ACHN (cell line): ENCODE measurements at regions not wholly inside any gene's neighbourhood (a gene's known extent, or its start where the extent isn't known, plus 50 kb on each side); places are given as distances from the start of the nearest gene placed in this dataset.
A peak's percentile ranks its signal among the peaks of the same experiment; 100 is the strongest.

ENCODE experiments used
- DNase-seq: peaks from one replicate; pipeline ENCODE4 v3.0.0-alpha.2; 2015
- in situ Hi-C: cut with HindIII; loops from 2 replicates; pipeline ENCODE4 v1.10.0; 2017; ENCODE audit warnings: low sequenced_read_pairs, low pct_ligation_motif_present, low pct_unique_long_range_greater_than_20kb

- DNase-seq, result peak; percentile 3
- in situ Hi-C loops, result no loop called here
Measured at GRCh38 chrX:39445336-39445735, 644.1 kb downstream of the MID1IP1 start.

GRCh38 chrX:39449352-39449751 lies 648.1 kb downstream of the MID1IP1 start:
- in situ Hi-C loops, result no loop called here

GRCh38 chrX:39450234-39450977 lies 647.4 kb downstream of the BCOR start:
- DNase-seq, result no peak
- in situ Hi-C loops, result no loop called here

More at GRCh38 chrX:39449352-39449751, 648.1 kb downstream of the MID1IP1 start:
- no peak for DNase-seq

DNA sequence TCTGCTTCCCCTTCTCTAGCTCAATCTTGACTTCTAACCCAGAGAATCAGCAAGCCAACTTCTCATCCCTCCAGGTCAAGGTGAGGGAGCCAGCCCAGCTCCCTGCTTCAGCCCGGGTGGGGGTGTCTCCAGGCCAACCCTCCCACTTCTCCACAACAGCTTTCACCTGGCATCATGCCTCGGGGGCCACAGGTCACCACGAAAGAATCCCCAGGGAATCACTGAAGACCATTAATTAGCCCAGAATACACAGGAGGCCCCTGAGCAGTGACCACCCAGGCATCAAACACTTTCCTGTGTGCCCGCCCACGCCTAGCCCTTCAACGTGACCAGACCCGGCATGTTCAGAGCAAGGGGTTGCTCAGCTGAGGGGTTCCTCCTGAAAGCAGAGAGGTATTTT lies 646.7 kb downstream of the BCOR start:
- in situ Hi-C loops, result no loop called here
- no peak for DNase-seq

- in situ Hi-C loops, result no loop called here
Measured at GRCh38 chrX:39452401-39452800, 645.4 kb downstream of the BCOR start.

GRCh38 chrX:39453889-39454621 lies 643.7 kb downstream of the BCOR start:
- no peak for DNase-seq
- in situ Hi-C loops, result no loop called here

More at GRCh38 chrX:39452401-39452800, 645.4 kb downstream of the BCOR start:
- DNase-seq, result no peak

DNA sequence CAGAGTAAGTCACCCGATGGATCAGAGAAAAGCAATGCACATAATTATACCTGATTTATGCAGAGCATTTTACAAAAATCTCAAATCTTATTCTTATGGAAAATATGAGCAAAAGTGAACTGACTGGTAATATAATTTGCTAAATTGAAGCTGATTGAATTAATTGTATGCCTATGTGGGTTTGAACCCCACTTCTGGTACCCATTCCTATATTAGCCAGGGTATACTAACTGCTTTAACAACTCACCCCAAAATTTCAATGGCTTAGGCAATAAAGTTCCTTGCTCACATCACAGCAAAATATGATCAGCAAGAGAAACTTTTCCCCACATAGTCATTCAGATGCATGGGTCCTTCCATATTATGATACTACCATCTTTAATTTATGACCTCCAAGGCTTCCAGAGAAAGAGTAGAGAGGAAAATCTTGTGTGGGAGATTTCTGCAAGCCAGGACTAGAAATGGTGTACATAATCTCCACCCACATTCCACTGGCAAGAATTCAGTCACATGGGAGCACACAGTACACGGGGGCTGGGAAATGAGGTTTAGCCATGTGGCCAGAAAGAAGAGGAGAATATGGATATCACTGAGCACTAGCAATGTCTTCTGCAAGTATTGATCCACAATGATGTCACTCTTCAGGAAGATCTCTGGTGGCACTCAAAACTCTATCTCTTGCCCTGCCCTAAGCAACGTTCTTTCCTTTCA lies 640.7 kb downstream of the BCOR start:
- in situ Hi-C loops, result no loop called here
- no peak for DNase-seq

GRCh38 chrX:39458779-39459178 lies 639.0 kb downstream of the BCOR start:
- in situ Hi-C loops, result no loop called here

GRCh38 chrX:39459204-39459603 lies 638.6 kb downstream of the BCOR start:
- in situ Hi-C loops, result no loop called here
- DNase-seq, result no peak

More at GRCh38 chrX:39458779-39459178, 639.0 kb downstream of the BCOR start:
- DNase-seq, result no peak

DNA sequence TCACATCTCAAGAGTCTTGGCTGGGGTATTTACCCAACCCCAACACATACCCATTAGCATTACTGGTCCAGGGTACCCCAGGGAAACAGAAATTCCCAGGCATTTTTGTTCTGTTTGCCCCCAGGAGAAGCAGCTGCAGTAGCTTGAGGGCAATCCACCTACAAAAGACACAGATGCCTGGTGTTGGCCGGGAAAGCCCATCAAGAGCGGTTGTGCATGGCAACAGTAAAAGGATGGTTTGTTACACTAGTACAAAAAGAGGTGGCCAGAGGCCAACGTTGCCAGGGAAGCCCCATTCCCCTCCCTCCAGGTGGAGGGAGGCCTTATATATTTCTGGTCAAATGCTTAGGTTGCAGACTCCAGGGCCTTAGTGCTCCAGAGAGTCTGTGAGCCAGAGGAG lies 637.8 kb downstream of the BCOR start:
- in situ Hi-C loops, result no loop called here
- DNase-seq, result no peak

DNA sequence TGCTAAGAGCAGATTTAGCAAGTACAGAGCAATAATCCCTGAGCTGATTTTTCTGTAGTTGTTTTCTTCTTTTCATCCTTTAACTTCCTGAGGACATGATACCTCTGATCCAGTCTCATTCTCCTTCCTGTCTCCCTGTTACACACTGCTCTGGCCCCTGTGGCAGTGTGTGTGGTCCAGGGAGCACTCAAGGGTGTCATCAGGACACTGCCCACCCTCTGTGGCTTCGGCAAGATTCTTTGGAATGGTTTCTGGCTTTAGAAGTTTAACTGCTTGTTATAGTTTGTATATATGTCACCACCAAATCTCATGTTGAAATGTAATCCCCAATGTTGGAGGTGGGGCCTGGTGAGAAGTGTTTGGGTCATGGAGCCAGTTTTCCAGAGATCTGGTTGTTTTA lies 637.3 kb downstream of the BCOR start:
- DNase-seq, result no peak
- in situ Hi-C loops, result no loop called here

- no peak for DNase-seq
- in situ Hi-C loops, result no loop called here
Measured at GRCh38 chrX:39462835-39463234, 634.9 kb downstream of the BCOR start.

DNA sequence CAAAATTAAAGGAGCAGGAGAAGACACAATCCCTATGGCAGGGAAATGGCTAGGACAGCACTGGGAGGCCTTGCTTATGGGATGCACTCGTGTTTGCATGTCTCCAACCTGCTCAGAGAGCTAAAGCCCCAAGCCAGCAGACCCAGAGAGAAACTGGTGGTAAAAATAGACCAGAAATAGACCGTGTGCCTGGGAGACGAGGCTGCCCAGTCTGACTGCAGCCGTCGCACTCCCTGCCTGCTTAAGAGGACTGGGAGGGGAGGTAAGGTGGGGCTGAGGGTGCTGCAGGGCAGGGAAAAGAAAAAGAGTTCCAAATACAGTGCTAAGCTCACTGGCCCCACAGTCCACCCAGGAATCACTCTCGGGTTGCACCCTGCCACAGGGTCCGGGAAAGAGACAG lies 633.5 kb downstream of the BCOR start:
- in situ Hi-C loops, result no loop called here
- DNase-seq, result no peak

- DNase-seq, result no peak
- in situ Hi-C loops, result no loop called here
Measured at GRCh38 chrX:39465467-39465866, 632.3 kb downstream of the BCOR start.

DNA sequence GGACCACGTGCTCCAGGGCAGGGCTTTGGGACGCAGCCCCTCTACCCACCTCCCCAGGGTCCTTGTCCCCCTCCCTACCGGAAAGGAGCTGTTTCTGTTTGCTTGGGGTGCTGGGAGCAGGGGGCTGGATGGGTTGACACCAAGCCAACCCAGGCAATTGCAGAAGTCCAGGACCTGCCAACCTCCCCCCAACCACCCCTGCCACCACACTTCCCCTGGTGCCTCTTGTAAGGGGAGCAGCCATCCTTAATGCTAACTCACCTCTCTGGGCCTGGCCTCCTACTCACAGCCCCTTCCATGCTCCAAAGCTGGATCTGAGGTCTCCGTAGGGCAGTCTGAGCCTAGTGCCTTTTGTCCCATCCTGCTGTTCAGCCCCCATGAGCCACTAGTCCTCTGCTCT lies 631.9 kb downstream of the BCOR start:
- in situ Hi-C loops, result no loop called here

GRCh38 chrX:39469126-39469525 lies 628.6 kb downstream of the BCOR start:
- DNase-seq, result no peak
- in situ Hi-C loops, result no loop called here

More for the DNA sequence above, 631.9 kb downstream of the BCOR start:
- no peak for DNase-seq

GRCh38 chrX:39470588-39471407 lies 627.0 kb downstream of the BCOR start:
- in situ Hi-C loops, result no loop called here
- no peak for DNase-seq

DNA sequence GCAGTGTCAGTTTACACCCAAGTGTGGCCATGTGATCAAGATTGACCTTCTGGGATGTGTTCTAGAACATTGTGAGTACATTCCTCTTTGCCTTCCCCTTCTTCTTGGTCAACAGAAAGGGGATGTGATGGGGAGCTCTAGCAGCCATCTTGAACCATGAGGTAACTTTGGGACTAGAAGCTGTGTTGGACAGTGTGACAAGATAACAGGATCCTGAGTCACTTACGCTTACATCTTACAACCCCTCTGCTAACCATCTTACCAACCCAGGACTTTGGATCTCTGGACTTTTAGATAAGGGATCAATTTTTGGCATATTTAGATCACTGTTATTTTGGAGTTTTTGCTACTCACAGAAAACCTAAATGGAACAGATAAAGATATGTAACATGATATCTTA lies 625.6 kb downstream of the BCOR start:
- in situ Hi-C loops, result no loop called here

DNA sequence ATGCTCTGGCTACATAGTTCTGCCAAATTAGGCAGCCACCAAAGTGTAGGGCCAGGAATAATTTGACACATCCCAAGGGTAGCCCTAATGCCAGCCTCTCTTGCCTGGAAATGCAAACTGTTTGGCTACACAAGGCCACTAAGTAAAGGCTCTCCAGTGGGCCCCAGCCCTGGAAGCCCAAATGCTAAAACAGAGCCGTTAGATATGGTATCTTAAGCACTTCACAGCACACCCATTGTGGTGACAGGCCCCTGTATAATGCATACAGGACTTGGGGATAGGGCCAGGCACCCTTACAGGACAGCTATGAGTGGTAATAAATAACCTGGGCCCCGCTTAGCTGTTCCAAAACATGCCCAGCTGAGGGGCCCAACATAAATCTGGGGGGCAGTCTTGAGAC lies 623.9 kb downstream of the BCOR start:
- no peak for DNase-seq
- in situ Hi-C loops, result no loop called here

More for the DNA sequence above, 625.6 kb downstream of the BCOR start:
- DNase-seq, result no peak
